GM18909 (cell line): ENCODE measurements at regions not wholly inside any gene's neighbourhood (a gene's known extent, or its start where the extent isn't known, plus 50 kb on each side); places are given as distances from the start of the nearest gene placed in this dataset.

Experiments used
- ATAC-seq: cut with Tn5 transposase; IDR thresholded peaks from one replicate; pipeline ENCODE4 v1.9.1; 2021; ENCODE audit warnings: mild to moderate bottlenecking; ENCODE audit not compliant: unreplicated experiment, poor library complexity

DNA sequence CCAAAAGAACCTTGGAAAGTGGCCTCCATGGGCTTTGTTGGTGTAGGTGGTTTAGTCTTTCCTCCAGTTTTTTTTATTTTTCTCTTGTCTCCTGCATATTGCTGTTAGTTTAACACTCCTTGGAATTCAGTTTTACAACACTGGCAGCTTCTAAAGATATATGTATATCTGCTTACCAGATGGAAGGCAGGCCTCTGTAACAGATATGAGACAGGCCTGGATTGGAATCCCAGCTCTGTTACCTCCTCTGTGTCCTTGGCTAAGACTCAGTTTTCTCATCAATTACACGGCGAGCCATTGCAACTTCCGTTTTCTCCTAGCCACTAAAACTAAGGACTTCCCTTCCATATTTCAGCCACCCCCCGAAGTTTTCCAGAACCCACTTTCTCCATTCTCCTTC, 133.4 kb upstream of the SMAD1 start:
- ATAC-seq = no peak

DNA sequence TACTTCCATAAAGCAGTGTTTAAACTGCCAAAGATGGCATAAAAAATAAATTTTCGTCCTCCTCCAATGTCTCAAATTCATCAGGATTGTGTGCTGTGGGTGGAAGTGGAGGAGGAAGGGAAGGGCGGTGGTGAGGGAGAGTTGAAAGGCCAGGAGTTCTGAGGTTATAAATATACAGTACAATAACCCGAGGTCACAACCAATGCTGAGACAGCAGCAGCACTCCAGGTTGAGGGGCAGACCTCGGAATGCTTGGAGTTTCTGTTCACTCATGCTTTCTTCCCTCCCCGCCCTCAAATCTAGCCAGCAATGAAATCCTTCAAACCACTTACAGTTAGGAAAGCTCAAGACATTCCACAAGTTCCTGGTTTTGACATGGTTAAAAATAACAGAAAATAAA, 134.0 kb upstream of the SMAD1 start:
- ATAC-seq = no peak

DNA sequence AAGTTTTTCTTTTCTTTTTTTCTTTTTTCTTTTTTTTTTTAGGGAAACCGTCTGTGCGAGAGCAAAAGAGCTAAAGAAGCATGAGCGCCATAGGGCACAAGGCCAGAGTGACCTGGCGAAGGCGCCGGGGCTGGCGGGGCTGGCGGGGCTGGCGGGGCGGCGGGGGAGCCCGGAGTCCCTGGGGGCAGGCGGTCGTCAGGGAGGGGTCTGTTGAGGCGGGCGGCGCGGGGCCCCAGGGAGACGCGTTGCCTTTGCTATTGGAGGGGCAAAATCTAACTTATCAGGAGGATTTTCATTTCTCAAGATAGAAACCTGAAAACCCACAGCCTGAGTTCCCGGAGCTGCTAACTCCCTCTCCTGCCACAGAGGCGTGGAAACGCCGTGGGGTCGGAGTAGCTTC, 135.6 kb upstream of the SMAD1 start:
- ATAC-seq = no peak

DNA sequence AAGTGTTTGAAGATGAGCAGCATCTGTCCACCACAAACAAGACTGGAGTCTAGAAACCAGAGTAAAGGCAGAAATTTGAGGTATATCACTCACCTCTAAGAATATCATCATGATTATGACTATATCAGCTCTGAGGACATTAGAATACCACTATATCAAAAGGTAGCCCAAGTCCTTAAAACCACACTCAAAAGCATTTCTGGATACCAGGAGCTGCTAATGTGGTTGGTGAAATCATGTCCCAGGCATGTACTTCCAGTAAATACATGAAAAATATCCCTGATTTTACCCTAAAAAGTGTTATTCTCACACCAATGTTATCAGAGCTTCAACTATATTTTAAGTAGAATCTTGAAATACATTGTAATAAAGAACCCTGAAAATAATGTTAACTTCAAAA, 136.3 kb upstream of the SMAD1 start:
- ATAC-seq = no peak

DNA sequence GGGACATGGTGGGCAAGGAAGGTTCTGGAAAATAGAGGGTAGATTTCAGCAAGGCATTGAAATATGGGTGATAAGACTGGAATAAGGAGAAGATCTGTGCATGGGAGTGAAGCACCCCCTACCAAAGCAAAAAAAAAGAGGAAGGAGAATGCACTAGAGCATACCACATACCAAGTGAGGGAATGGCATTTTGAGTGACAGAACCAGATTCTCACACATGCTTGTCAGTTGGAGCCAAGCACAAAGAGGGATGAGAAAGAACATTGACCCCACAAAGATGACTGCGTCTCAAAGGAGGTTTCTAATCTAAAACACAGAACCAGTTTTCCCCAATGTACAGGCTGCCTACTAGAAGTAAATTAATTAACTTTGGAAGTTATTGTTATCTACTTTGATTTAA, 140.3 kb upstream of the SMAD1 start:
- ATAC-seq = no peak

DNA sequence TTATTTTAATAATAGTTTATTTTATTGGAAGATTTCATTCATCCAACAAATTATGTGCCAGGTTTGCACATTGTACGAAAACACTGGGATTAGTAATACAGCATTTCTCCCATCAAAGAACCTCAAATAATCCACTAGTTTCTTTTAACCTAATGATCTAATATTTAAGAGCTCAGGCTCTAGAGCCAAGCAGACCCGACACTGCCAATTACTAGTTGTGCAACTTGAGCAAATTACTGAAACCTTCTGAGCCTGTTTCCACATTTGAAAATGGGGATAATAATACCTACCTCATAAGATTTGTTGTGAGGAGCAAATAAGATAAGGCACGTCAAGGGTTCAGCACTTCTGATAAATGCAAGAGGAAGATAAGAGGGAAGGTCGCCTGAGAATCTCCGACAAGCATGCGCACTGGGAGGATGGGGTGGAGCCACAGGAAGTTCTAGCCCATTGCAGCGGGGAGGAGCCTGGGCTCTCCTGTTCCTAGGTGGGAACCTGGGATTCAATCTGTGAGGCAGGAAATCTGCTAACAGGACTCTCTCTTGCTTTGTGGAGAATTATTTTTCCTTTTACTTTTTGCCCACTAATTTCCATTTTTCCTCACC, 141.5 kb upstream of the SMAD1 start:
- ATAC-seq = no peak

DNA sequence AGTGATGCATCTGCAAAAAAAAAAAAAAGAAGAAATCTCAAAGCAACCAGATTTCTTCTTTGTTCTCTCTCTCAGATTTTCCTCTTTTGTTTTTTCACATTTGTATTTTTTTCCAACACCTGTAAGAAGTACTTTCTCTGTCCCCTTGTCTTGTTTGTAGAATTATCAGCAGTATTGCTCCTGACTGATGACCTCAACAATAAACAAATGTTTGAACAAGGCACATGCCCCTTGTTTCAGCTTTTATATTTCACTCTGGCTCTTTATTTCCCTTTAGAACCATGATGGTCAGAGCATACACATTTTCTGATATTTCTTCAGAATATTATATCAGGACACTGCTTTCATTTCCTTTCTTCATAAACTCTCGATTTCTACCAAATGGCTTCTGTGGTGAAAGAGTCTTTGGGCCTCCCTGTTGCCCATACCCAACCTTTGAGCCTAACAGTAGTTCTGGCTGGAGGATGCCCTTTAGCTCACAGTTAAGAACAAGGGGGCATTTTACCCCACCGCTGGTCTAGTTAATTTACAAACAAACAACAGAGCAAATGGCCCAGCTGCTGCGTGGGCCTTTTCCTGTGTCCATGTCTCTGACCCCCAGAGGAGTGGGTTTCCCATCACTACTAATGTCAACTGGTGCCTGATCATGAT, 142.5 kb upstream of the SMAD1 start:
- no peak for ATAC-seq

DNA sequence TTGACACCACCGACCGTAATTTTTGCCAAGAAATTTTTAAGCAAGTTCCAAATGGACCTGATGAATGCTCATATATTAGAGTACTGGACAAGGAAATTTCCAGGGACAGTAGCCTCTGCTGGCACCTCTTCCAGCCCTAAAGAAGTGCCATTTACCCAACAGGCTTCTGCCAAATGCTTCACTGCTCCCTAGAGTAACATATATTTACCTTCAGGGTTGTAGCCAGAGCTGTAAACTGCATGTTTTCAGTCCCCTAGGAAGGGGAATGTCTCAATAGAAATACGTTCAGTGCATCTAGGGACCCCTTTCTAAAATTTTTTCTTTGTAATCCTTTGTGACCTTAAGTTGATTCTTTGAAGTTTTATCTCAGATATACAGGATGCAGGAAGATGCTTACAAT, 143.1 kb upstream of the SMAD1 start:
- no peak for ATAC-seq

DNA sequence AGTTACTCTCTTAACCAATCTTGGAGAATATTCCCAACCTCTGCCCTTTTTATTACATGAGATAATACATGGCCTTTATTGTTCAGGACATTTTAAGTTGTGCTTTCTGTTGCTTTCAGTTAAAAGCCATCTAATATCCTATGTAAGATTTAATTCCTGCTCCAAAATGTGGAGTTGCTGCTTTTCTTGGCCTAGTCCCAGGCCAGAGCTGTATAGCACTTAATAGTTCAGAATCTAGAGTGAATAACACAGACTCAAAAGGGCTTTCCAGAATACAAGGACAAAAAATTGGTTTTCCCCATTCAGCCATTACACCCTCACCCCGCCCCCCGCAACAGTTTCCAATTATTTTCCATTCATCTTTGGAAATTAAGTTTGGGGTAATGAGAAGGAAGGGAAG, 144.3 kb upstream of the SMAD1 start:
- ATAC-seq = no peak

DNA sequence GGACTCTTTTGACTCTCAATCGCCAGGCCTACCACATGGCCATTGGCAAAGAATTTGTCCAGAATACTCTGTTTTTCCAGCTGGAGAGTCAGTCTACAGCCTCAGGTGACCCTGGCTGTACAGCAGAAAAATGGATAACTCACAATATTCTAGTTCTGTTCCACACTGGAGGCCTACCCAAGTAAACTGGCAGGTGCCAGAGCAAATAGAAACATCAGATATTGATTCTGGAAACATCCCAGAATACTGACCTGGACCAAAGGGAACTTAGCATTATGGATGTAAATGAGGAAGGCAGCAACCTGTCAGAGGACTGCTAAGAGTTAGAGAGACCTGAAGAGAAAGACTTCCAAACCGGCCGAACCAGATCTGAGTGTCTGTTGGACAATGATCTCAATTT, 147.9 kb upstream of the SMAD1 start:
- no peak for ATAC-seq

DNA sequence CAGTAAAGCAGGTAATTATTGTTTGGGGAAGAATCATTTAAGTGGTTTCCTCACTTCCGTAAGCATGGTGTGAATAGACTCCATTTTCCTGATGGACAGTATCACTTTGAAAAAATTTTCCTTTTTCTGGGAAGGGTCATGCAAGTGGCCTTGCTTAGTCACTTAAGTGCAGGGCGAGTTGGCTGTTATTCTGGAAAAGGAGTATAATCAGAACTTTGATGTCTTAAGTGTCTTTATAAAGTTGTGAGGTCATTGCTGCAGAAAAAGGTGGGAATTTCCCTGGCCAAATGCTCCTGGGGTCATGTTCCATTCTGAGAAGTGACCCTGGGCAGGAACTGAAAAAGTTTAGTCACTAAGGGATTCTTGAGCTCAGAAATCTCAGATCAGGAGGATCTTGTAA, 146.1 kb upstream of the OTUD4 start:
- ATAC-seq = no peak

DNA sequence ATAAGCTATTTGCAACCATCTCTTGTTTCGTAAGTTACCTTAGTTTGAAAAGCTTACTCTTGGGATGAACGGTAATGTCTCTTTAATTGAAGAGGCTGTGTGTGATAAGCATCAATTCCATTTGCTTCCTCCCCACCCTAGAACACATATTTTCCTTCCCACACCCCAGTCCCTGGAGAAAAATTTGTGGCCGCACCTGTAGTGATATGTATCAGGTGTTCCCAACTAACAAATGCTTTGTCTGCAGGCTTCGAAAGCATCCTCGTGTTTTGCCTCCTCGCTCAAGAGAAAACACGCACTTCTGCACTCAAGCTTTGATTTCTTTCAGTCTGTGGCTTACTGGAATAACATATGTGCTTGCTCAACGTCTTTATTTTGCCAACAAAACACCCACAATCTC, 143.8 kb upstream of the OTUD4 start:
- ATAC-seq = no peak

DNA sequence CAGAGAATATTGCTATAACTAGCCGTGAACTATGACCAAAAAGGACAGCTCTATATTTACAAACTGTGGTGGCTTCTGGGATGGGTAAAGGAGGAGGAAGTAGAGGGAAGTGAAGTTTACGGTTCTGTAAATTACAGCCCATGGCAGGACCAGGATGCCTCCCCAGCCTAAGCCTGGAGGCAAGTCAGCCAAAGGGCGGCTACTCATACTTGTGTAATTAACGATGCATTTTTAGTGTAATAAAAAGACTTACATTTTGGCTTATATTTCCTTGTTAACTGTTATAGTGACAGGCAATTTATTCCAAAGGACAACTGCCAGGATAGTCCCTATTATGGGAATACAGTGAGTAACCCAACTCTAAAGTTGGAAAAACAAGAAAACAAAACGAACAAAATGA, 139.9 kb upstream of the OTUD4 start:
- ATAC-seq = no peak

DNA sequence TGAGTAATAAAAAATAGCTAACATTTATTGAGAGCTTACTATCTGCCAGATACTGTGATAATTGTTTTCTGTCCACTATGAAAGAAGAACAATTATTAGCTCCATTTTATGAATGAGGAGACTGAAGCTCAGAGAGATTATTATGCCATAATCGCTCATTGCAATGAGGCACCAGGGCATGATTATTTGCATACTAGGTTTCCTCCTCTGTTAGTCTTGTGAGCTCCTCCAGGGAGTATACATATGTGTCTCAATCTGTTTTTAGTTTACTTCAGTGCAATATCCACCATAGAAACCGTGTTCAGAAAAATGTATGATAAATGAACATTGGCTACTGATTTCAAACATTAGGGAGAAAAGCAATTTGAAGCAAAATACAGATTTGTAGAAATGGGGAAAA, 139.4 kb upstream of the OTUD4 start:
- no peak for ATAC-seq

DNA sequence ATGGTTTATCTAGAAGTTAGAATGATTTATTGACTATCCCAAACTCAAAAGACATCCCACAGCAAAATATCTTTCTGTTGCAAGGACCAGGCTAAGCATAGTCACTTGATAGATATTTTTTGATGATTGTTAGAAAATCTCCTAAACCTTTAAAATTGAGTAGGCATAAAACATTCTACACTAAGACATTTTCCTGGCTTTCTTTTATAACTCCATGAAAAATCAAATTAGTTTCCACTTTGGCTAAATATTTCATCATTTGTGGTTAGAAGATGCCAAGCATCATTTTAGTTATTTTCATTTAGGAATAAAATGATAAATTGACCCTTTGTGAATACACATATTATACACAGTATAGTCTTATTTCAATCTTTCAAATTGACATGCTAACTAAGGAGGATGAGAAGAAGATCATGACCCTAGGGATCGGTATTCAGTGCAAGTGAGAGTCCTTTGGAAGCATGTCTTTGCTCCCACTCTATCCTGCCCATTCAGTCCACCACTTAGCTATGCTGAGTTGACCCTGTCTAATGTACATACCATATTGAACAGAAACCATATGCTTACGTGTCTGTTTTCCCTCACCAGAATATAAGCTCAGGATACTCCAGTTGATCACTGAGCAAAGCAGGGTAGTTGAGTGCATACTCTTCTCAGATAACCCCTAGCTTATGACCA, 136.6 kb upstream of the OTUD4 start:
- ATAC-seq = no peak

DNA sequence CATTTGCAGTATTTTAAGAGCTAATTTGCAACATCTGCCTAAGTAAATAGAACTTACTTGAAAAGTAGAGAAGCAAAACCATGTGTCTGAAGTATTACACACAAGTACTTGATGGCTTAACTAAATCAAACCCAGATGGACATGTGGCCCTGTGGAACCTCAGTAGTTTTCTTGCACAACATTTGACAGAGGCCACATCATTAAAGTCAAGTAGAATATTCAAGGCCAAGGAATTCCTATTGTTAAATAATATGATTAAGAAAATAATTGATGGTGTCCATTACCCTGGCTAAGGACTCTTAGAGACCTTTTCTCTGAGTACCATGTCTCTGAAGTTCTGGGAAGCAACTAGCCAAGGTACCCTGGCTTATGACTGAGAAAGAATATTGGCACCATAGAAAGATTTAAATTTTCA, 135.4 kb upstream of the OTUD4 start:
- no peak for ATAC-seq

DNA sequence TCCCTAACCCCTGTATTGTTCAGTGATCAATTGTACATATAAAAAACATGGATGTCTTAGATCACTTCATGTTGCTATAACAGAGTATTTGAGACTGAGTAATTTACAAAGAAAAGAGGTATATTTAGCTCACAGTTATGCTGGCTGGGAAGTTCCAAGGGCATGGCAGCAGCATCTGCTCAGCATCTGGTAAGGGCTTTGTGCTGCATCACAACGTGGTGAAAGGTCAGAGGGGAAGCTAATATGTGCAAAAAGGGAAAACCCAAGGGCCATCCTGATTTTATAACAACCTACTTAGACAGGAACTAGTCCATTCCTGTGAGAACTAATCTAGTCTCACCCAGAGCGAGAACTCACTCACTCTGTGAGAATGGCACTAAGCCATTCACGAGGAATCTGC, 128.2 kb upstream of the OTUD4 start:
- no peak for ATAC-seq

DNA sequence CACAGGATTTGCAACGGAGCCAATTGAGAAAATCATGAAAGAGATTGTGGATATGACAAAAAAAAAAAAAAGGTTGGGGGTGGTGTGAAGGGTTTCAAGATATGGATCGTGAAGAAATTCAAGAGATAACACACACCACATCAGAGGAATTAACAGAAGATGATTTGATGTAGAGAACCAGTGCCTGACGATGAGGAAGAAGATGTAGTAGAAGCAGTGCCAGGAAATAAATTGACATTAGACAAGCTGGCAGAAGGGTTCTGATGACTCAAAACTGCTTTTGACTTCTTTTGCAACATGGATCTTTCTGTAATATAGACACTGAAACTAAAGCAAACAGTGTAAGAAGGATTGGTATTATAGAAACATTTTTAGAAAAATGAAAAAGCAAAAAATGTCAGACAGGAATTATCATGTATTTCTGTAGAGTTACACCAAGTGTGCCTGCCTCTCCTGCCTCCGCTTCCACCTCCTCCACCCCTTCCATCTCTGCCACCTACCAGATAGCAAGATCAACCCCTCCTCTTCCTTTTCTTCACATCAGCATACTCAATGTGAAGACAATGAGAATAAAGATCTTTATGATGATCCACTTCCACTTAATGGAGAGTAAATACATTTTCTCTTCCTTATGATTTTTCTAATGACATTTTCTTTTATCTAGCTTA, 127.5 kb upstream of the OTUD4 start:
- no peak for ATAC-seq

DNA sequence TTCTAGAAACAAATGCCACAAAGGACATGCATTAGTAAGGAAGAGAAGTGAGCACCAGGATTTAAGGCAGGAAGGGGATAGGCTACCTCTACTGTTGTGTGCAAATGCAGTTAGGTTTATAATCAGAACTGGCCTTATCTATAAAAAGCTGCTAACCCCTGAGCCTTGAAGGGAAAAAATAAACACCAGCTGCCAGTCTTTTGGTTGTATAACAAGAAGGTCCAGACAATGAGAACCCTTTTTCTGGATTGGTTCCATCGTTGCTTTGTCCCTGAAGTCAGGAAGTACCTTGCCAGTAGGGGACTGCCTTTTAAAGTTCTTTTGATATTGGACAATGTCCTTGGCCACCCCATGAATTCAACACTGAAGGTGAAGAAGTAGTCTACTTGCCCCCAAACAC, 126.7 kb upstream of the OTUD4 start:
- no peak for ATAC-seq

DNA sequence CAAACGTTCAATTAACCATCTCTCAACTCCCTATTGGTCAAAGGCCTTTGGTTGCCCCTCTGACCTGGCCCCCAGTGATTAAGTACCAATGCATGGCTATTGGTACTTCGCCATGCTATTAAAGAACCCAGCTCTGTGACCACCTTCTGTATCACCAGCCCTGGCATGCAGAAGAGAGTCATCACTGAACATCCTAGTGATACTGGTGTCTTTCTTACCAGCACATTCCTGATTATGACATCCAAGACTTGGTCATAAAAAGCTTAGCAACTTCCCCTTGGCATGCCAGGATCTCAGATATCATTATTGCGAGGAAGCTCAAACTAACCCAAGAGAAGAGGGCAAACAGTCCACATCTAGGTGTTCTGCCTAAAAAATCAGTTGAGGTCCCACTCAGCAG, 122.3 kb upstream of the OTUD4 start:
- no peak for ATAC-seq

DNA sequence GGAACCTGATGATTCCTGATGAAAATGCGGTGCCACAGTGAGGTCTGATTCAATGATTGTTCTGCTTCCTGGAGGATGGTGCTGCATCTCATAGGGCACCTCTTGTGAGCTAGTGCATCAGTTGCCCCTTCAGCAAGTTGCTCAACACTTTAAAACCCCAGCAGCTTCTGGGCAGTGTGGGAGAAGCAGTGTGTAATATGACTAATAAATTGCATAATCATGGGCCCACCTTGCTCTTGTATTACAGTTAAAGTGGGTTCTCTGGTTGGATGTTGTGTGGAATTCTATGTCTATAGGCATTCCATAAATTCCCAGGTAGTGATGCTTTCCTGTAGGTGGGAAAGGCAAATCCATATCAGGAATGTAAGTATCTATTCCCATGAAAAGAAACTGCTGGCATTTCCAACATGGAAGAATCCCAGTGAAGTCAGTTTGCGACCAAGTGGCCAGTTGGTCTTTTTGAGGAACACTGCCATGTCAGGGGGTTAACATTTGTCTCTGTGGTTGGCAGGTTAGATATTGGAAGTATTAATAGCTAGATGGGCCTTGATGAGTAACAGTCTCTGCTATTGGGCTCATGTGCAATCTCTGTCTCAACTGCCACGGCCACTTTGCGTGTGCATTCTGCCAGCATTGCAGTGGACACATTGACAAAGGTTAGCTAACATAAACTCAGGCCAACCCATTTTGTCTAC, 121.1 kb upstream of the OTUD4 start:
- ATAC-seq = no peak
